ENCODE measurements at regions not wholly inside any gene's neighbourhood (a gene's known extent, or its start where the extent isn't known, plus 50 kb on each side); places are given as distances from the start of the nearest gene placed in this dataset.

GRCh38 chr10:101286248-101287046 is 57.2 kb upstream of the LBX1 start:
- no peak for TF ChIP-seq CTCF (IDR thresholded peaks at IDR 0.05; ENCODE audit: low read depth, low read length)
- no peak for DNase-seq (ENCODE audit: low read depth in 2 of 2)
- no peak overlapping the region for H3K4me3 ChIP-seq (replicated peaks in 1 of 2; ENCODE audit: low read depth in 2 of 2, low read length in 2 of 2)

- TF ChIP-seq CTCF (IDR thresholded peaks at IDR 0.05; ENCODE audit: low read depth, low read length), result no peak
- no peak overlapping the region for H3K4me3 ChIP-seq (replicated peaks in 1 of 2; ENCODE audit: low read depth in 2 of 2, low read length in 2 of 2)
Observed at GRCh38 chr10:101287183-101287996, 58.1 kb upstream of the LBX1 start.

GRCh38 chr10:101287997-101288635 is 58.9 kb upstream of the LBX1 start:
- DNase-seq (ENCODE audit: low read depth in 2 of 2), result peak; percentile 34 to 51
- H3K4me3 ChIP-seq (replicated peaks in 1 of 2; ENCODE audit: low read depth in 2 of 2, low read length in 2 of 2), result no peak overlapping the region
- peak; percentile 43 for TF ChIP-seq CTCF (IDR thresholded peaks at IDR 0.05; ENCODE audit: low read depth, low read length)

More at GRCh38 chr10:101287183-101287996, 58.1 kb upstream of the LBX1 start:
- DNase-seq (ENCODE audit: low read depth in 2 of 2), result no peak

- H3K4me3 ChIP-seq (replicated peaks in 1 of 2; ENCODE audit: low read depth in 2 of 2, low read length in 2 of 2), result no peak overlapping the region
- TF ChIP-seq CTCF (IDR thresholded peaks at IDR 0.05; ENCODE audit: low read depth, low read length), result no peak
- DNase-seq (ENCODE audit: low read depth in 2 of 2), result no peak
Observed at GRCh38 chr10:101289541-101289940, 60.3 kb upstream of the LBX1 start.

DNA sequence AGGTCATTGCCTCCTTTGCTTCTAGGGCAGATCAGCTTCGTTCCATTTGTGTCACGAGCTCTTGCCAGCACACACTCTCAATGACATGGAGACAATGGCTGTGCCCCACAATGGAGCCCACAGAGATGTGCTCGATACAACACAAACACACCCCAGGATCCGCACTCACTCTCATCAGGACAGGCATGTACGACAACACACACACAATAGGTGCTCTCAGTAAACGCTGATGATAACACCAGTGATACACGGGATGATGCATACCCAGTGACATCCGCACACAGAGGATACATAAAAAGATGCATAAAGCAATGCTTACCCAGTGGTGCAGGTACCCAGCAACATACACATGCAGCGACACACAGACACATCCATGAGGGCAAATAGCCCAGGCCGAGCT is 61.2 kb upstream of the LBX1 start:
- H3K4me3 ChIP-seq (replicated peaks in 1 of 2; ENCODE audit: low read depth in 2 of 2, low read length in 2 of 2), result no peak overlapping the region
- TF ChIP-seq CTCF (IDR thresholded peaks at IDR 0.05; ENCODE audit: low read depth, low read length), result no peak
- DNase-seq (ENCODE audit: low read depth in 2 of 2), result no peak

DNA sequence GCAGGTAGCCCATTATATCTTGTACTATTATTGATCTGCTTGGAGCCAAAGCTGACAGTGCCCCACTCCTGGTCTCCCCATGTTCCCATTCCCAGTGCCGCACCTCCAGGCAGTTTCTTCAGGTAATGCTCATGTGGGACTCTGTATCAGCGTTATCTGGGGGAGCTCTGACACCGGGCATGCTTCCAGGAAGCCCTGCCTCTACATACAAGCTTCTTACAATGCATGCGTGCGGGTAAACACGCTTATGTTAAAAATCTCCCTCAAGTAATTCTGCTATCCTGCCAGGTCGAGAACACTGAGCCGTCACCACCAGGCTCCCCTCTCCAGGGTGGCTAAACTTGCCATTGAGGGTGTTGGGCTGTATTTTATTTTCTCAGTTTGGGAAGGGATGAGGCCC is 61.6 kb upstream of the LBX1 start:
- H3K4me3 ChIP-seq (replicated peaks in 1 of 2; ENCODE audit: low read depth in 2 of 2, low read length in 2 of 2), result no peak overlapping the region
- TF ChIP-seq CTCF (IDR thresholded peaks at IDR 0.05; ENCODE audit: low read depth, low read length), result no peak
- no peak for DNase-seq (ENCODE audit: low read depth in 2 of 2)

All from cardiac fibroblast (primary cell).